Esophagus muscularis mucosa (tissue), 3 donors: ENCODE measurements at regions not wholly inside any gene's neighbourhood (a gene's known extent, or its start where the extent isn't known, plus 50 kb on each side); places are given as distances from the start of the nearest gene placed in this dataset.

Experiments
- POLR2AphosphoS5 ChIP-seq, 2 donors: sonication (generic); formaldehyde crosslinking; IDR thresholded peaks; one replicate each; pipeline ENCODE4 v1.6.1; 2017; ENCODE audit warnings: antibody characterized with exemption in 2 of 2
- TF ChIP-seq, protein P1 (sequence below), 3 experiments: fragments of 200-600 bp in 2 of 3; fragments of 450-650 bp in 1 of 3; sonication (generic) in 2 of 3; IDR thresholded peaks; one replicate each; pipeline ENCODE4 v1.5.1; 2017 to 2019; ENCODE audit warnings: antibody characterized with exemption in 3 of 3, mild to moderate bottlenecking in 2 of 3, moderate library complexity in 1 of 3

DNA sequence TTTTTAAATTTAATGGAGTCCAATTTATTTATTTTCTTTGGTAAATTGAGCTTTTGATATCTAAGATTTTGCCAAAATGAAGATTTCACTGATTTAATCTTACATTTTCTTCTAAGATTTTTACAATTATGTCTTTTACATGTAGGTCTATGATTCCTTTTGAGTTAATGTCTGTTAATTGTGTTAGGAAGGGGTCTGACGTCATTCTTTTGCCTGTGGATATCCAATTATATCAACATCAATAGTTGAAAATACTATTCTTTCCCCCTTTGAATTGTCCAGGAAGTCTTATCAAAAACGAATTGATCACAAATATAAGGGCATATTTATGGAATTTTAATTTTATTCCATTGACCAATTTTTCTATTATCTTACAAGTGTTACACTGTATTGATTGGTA lies 1258.8 kb upstream of the B3GALT2 start:
- TF ChIP-seq, protein P1, sequence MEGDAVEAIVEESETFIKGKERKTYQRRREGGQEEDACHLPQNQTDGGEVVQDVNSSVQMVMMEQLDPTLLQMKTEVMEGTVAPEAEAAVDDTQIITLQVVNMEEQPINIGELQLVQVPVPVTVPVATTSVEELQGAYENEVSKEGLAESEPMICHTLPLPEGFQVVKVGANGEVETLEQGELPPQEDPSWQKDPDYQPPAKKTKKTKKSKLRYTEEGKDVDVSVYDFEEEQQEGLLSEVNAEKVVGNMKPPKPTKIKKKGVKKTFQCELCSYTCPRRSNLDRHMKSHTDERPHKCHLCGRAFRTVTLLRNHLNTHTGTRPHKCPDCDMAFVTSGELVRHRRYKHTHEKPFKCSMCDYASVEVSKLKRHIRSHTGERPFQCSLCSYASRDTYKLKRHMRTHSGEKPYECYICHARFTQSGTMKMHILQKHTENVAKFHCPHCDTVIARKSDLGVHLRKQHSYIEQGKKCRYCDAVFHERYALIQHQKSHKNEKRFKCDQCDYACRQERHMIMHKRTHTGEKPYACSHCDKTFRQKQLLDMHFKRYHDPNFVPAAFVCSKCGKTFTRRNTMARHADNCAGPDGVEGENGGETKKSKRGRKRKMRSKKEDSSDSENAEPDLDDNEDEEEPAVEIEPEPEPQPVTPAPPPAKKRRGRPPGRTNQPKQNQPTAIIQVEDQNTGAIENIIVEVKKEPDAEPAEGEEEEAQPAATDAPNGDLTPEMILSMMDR (IDR thresholded peaks at IDR 0.05): no peak
- TF ChIP-seq POLR2AphosphoS5 (IDR thresholded peaks at IDR 0.05): no peak
